Renal pelvis (tissue), 1 donor: ENCODE measurements at regions not wholly inside any gene's neighbourhood (a gene's known extent, or its start where the extent isn't known, plus 50 kb on each side); places are given as distances from the start of the nearest gene placed in this dataset.
"Not testable (repeated sequence)": the region's sequence is repeated elsewhere in the genome, so short reads cannot be mapped to it uniquely, and the experiment has no call there.

Source experiments
- DNase-seq: peaks from one replicate; pipeline ENCODE4 v3.0.0-alpha.2; 2013

DNA sequence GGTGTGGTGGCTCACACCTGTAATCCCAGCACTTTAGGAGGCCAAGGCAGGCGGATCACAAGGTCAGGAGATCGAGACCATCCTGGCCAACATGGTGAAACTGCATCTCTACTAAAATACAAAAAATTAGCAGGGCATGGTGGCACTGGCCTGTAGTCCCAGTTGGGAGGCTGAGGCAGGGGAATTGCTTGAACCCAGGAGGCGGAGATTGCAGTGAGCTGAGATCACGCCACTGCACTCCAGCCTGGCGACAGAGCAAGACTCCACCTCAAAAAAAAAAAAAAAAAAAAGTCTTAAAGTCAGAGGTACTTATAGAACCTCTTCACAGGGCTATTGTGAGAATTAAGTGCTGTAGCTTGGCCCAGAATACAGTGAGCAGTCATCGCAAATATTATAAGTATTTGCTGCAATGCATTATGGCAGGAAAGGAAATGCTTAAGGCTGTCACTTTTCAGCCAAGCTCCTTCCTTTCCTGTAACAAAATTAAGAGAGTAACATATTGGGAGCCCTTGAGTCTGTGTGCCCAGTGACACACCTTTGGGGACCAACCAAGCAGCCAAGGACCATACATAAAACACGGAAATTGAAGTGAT, 110.9 kb upstream of the HAND1 start:
- DNase-seq: not testable (repeated sequence)

DNA sequence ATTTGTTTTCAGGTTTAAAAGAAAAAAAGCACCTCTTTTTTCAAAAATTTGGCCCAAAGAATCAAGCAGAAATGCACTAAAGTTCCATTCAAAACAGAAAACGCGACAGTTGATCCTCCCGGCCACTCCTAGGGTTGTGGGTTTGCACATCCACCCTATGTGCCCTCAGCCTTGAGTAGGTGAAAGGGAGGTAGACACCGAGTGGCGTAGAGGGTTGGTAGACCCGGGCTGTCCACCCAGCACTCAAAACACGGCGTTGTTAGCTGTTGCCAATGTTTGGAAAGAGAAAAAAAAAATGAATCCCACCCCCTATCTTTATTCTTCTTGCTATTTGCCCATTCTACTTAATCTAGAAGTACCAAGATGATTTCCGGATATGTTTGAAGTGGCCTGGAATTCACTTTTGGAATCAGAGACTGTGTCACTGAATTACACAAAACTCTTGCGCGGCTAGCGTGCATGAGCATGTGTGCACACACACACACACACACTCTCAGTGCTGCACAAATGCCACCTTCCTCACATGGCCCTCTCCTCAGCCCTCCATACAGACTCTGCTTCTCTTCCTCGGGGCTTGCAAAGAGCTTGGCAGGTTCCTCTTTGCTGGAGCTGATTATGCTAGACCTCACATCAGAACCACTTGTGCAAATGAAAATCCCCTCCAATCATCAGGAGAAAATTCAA, 110.2 kb upstream of the HAND1 start:
- no peak for DNase-seq

DNA sequence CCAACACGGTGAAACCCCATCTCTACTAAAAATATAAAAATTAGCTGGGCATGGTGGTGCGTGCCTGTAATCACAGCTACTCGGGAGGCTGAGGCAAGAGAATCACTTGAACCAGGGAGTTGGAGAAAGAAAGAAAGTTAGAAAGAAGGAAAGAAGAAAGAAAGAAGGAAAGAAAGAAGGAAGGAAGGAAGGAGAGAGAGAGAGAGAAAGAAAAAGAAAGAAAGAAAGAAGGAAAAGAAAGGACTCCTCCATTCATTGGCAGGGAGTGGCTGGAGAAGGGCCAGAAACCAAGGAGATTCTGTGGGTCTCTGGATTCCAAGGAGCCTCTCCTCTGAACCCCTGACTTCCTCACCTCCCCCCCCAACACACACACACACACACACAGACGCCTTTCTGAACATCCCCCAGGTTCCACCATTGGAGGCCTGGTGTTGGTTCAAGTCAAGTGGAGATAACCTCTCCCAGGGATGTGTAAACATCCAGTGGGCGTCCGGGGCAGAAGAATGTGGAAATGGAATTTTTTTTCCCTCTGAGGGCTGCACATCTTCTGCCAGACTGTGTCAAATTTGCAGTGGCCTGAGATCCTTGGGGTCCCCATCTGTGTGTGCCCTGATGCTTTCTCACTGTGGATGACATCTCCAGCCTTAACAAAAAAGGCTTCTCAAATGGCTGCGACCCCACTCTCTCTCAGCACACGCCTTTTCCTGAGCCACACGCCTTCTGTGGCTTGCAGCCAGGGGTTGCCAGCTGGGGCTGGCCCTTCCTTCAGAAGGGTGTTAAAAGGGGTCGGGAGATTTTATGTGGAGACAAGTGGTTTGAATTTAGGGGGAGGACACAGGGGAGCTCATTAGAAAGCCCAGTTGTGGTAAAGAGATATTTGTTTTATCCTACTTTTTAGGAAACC, 109.3 kb upstream of the HAND1 start:
- no peak for DNase-seq

DNA sequence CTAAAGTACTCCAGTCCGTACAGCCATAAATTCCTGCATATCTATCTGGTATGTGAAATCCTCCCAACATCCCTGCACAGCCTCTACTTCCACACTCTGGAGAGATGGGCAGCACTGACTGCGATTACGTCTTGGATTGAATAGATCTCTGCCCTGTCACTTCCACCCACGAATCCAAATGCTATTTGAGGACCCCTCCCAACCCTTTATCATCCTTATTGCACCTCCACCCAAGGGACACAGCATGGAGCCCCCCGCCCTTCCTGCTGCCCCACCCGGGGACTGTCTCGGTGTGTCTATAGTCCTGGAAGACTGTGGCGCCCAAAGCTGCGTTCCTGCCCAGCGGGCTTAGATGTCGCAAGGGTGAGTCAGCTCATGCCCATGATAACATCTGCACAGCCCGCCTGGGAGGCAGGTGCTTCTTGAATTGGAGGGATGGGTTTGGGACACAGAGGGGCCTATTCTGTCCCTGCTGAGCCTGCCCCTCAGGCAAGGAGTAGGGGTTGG, 105.7 kb upstream of the HAND1 start:
- DNase-seq: no peak

DNA sequence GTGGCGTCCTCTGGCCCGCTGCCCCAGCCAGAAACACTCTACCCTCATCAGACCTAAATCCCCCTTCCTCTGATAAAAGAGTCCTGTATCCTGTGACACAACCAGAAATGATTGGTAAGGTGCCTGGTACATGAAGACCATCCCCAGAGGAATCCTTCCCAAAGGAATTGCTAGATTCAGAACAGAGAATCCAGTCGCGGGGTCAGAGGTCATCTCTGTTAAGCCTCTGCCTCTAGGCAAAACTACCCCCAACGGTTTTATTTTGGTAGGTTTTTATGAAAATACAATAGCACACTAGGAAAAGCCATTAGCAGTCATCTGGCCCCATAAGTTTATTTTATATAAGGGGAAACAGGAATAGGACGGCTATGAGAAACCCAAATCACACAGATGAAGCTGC, 102.4 kb upstream of the HAND1 start:
- no peak for DNase-seq

DNA sequence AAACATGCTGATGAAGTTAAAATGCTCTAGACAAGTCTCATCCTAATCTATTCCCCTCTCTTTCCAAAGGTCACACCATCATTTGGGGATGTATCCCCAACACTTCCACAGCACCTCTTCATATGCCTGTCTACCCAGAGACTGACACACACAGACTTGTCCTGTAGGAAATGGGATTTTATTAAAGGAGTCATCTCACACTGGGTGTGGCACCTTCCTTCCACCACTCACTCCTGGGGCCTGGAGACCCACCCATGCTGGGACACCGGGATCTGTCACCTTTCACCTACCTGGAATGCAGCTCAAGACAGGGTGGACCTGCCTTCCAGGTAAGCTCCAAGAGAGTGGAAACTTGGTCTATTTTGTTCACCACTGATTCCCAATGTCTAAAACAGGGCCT, 99.4 kb upstream of the HAND1 start:
- no peak for DNase-seq

DNA sequence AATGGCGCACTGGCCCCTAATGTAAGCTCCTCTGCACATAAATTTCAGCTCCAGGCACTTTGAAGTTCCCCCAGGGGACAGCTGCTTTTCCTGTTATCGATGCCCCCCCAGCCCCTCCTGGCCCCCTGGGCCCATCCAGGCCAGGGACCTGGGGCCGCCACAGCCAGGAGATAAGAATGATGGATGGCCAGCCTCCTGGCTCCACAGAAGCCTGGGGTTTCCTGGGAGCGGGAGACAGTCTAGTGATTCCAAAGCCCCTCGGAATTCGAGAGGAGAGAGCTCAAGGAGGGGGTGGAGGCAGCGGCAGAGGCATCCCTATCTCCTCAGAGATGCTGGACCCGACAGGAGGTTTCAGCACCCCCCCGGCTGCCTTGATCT, 98.4 kb upstream of the HAND1 start:
- DNase-seq: no peak

DNA sequence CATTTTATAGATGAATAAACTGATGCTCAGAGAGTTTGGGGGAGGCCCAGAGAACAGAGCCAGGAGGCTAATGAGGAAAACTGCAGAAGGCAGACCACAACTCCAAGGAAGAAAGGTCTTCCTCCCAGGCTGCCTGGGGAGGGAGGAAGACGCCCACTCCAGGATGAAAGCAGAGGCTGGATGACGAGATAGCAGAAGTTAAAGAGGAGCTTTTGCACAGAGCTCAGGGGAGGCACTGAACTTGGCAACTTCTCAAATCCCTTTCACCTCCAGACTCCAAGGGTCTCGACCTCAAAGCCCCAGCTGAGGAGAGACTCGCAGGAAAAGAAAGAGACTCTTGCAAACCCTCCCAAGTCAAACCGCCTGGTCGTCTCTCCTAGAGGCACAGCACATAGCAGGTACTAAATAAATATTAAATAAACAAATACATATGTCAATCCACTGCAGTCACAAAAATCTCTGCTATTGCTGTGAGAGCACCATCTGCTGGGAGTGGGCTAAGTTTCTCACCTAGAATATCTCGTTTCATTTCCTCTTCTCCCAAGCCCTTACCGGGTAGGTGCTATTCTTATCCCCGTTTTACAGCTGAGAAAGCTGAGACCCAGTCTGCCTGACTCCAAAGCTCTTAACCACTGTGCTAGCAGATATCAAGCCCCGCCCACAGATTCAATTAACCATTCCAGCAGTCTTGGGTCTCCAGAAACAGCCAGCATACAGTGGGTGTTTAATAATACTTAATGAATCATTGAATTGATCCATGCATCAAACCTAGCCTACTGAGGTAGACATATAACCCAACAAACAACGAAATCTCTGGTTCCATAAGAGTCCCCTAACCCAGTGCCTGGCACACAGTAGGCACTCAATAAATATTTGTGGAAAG, 97.8 kb upstream of the HAND1 start:
- DNase-seq: no peak

DNA sequence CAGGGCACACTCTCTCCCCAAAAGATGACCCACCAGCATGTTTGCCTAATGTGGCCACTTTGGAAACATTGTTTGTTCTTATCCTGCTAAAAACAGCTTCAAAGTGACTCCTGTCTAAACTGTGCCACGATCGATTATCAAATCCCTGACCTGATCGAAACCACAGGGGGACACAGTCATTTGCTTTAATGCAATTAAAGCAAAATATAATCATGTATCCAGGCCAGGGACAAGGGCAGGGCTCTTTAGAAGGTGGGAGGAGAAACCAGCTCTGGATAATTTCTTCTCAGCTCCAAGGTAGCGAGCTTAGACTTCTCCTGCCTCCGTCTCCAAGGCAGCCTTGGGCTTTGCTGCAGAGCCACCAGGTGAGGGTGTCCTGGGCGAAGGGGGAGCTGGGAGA, 95.0 kb upstream of the HAND1 start:
- DNase-seq: no peak

DNA sequence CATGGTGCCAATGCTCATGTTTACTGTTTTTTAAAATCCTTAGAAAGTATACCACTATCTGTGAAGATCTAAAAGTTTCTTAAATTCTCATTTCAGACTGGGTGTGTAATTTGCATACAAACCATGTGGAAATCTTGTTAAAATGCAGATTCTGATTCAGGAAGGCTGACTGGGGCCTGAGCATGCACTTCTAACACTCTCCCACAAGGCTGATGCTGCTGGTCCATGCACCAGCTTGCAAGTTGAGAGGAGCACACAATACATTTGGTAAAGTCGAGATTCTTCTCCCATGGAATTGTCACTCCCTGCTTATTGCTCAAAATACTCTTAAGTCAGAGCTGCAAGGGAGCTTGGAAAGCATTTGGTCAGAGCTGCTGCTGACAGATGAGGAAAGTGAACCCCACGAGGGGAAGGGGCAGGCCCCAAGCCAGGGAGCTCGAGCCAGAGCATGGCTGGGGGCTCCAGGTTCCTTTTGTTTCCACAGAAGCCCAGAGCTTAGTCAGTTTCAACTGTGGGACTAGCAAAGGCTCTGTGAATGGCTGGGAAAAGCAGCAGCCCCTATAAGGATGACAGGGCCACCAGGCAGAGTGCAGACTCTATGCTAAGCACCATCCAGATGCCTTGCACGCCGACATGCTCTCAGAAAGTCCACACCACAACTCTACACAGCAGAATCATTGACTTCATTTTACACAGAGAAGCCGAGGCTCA, 93.5 kb upstream of the HAND1 start:
- DNase-seq: no peak

DNA sequence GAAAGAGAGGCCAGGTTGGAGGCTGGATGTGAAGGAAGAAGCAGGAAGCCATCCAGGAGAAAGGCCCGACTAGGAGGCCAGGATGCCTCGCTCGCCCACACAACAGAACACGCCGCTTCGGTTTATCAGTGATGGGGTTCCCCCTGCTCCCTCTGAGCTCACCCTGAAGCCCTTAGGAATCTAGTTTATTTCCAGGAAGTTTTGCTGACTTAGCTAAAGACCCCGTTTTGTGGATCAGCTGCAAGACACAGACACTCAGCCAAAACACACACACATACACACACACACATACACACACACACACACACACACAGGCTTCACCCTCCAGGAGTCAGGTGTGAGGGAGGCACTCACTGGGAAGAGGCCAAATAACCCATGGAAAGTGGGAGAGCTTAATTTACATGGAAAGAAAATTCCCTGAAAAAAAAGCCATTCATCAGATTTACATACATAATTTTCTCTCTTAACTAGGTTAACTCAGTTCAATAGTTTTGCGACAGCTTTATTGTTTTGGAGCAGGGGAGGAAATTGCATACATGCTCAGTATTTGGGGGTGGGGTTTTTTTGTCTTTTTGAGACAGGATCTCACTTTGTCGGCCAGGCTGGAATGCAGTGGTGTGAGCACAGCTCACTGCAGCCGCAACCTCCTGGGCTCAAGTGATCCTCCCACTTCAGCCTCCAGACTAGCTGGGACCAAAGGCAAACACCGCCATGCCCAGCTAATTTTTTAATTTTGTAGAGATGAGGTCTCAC, 92.7 kb upstream of the HAND1 start:
- peak; percentile 10 for DNase-seq

DNA sequence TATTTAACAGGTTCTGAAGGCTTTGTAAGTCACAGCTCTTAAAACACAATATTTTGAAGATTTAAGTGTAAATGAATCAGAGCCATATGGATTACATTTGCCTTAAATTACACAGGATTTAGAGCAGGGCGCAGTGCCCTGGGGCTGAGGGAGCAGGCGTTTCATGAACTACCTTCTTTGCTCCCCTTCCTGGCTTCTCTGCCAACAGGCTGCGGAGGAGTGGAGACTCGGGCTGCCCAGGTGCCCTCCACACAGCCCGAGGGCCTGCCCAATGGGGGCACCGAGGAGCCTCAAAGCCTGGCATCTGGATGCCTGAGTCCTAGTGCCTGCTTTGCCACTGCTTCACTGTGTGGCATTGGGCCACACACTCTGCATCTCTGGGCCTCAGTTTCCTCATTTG, 90.6 kb upstream of the HAND1 start:
- DNase-seq: no peak

DNA sequence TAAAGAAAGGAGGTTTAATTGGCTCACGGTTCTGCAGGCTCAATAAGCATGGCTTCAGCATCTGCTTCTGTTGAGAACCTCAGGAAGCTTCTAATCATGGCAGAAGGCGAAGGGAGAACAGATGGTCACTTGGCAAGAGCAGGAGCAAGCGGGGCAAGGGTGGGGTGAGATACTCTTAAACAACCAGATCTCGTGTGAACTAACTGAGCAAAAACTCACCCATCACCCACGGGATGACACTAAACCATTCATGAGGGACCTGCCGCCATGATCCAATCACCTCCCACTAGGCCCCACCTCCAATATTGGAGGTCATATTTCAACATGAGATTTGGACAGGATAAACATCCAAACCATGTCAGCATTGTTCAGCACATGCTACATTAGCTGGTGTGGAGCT, 89.1 kb upstream of the HAND1 start:
- no peak for DNase-seq

DNA sequence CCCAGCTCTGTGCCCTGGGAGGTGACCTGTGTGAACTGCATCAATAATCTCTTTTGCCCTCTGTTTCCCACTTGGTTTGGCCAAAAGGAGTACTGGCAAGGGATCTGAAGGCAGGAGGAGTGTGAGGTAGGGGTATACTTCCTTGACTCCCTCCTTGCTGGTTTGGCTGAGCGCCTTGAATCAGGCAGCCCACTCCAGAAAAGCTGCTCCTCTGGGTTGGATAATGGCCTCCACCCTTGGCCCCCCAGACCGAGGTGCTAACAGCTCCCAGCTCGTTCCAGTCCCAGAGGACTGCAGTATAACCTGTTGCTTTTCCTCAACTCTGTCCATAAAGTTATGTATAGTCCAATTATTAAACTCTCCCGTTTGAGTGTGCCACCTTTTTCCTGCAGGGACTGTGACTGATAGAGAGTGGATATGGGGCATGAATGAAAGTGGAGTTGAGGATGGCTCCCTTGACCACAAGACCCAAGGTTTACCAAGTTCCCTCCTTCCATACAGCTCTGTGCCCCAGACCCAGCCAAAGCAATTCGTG, 88.2 kb upstream of the HAND1 start:
- DNase-seq: no peak

DNA sequence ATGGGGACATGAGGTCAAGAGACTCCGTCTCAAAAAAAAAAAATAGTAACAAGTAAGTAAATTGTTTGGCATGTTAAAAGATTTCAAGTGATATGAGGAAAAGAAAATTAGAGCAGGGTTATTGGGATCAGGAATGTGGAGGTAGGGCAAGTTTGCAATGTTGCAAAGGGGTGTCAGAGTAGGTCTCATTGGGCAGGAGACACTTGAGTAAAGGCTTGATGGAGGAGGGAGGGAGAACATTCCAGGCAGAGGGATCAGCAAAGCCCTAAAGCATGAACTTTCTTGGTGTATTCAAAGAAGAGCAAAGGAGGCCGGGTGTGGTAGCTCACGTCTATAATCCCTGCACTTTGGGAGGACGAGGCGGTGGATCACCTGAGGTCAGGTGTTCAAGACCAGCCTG, 87.1 kb upstream of the HAND1 start:
- DNase-seq: no peak

DNA sequence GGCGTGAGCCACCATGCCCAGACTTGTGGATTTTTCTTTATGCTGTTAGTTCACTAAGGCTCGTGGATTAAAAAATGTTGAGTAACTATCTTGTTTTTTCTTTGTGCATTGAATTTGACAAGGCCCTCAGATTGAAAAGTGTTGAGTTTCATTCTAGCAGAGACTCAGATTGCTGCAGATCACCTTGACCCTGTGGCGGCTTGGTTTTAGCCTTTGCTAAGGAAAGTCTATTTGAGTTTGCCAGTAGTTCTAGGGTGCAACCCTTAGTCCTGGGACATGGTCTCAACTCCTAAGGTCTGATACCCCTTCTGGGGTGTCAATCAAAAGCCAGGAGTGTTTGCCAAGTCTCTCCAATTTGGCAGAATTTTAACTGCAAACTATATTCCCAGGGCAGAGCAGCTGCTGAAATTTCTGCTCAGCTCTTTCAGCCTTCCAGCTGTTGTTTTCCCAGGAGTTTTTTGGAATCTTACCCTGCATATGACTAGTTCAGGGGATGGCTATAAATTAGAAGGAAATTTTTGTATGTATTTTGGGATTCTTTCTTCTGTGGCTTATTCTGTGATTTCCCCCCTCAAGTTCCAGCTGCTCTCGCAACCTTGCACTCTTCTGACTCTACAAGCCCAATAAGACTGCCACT, 84.3 kb upstream of the HAND1 start:
- peak; percentile 15 for DNase-seq

DNA sequence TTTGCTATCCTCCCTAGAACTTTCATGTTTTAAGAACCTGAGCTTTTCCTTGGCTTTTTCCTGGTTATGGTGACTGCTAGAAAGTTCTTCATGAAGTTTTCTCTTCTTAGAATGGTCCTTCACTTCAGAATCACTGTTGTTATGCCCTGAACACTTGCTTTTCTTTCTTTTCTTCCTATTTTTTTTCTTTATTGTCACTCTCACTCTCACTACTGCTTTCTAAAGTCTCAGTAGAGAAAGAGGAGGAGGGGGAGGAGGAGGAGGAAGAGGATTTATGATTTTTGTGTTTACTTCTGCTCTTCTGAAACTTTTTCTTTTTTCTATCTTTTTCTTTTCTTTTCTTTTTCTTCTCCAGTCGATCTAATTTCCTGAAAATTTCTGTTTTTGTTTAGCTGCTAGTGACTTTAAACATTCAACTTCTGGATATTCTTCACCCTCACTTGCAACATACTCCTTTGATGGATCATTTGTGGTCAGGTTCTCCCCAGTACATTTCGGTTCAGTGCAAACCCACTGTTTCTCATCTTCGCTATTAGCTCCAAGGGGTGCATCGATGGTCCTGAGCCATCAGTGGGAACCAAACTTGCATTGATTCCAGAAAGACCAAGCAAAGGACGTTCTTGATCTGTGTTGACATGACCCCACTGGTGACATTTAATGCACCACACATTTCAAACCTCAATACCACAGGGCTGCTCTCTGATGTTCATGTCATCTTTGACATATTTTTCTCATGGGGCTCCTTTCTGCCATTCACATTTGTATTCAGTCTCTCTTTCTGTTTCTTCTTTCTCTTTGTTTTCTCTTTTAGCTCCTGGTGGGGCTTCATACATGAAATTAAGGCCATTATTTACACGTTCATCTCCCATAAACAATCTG, 81.6 kb upstream of the HAND1 start:
- no peak for DNase-seq

DNA sequence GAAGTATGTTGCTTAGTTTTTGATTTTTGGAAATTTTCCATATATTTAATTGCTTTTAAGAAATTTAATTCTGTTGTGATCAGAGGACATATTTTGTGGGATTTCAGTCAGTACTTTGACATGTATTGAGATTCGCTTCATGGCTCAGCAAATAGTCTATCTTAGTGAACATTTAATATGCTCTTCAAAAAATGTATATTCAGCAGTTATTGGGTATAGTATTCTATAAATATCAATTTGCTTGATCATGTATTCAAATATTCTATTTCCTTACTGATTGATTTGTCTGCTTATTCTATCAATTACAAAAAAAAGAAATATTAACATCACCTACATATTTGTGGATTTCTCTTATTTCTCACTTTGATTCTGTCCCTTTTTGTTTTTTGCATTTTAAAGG, 79.5 kb upstream of the HAND1 start:
- no peak for DNase-seq

DNA sequence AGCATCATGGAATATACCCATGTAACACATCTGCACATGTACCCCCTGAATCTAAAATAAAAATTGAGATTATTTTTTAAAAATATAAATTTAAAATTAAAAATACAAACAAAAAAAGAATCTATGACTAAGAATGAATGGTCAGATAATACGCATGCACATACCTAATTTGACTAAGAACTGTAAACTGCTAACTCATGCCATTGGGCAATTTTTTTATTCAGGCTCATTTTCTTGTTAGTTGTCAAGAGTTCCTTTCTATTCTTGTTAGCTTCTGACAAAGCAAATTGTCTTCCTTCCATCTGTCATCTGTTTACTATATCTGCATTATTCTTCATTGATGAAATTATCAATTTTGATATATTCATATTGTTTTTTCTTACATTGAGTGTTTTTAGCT, 69.5 kb upstream of the HAND1 start:
- DNase-seq: no peak
